NCI-H526 (cell line): ENCODE measurements at regions not wholly inside any gene's neighbourhood (a gene's known extent, or its start where the extent isn't known, plus 50 kb on each side); places are given as distances from the start of the nearest gene placed in this dataset.

Source experiments
- DNase-seq, 2 experiments: peaks; one replicate each; lab custom pipeline; 2025; lab: John Stamatoyannopoulos, UW

DNA sequence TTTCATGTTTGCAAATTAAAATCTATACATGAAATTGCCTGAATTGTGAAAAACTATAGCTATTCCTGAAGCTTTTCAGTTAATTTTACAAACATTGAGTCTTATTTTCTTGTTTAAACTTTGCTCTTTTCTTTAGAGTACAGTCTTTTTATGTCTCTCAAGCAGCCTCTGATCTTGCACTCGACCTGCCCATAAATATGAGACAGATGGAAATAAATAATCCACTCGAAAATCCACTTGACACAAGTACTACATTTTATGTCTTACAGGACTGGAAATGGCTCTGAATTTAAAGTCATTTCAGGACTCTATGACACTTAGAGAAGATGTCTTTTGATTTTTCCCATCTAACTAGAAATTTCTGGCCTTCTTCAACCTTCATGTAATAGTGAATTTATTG is 283.8 kb downstream of the USP25 start:
- no peak for DNase-seq

DNA sequence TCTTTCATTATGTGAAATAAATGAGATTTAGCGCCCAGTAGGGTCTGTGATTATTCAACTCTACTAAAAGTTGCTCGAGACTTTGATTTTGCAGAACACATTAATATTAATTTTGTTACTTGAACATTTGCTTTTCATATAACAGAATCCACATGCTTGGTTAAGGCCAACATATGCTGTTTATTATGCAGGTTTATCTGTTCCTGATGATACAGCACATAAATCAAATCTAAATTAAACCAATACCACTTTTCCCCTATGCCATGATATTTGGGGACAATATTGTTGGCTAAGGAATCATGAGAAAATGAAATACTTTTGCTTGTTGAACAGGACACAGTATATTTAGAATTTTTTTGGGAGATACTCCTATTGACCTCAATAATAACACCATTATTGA is 291.1 kb downstream of the USP25 start:
- DNase-seq = no peak

DNA sequence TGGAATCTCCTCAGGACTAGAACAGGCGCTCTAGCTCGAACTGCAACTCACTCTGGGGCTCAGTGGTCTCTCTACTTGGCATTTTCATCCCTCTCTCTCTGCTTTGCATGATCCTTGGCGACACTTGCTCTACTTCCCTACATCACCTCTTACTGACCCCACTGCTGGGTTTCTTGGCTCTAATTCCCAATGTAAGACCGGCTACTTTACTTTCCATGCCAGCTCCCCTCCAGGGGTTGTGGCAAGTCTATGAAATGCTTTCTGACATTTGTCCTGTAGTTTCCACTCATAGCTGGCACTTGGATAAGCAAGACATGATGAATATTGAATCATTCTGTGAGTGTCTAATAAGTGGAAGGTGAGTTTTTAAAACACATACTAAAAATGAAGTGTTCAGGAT is 292.3 kb downstream of the USP25 start:
- DNase-seq = no peak

DNA sequence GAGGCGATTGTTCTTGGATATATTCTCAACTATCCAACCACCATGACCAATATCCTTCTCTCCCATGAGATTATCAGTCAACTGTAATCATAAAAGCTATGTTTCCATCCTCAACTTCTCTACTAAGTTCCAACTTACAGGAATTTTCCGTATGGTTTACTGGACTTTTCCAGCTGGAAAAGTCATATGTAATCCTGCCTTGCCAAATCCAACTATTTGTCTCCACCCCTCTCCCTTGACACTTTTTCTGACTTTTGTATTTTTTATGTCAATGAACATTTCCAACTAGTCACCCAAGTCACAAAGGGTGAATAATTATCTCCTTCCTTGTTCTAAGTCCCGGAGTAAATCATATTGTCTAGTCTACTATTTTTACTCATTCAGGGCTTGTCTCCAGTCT is 293.1 kb downstream of the USP25 start:
- DNase-seq = no peak

DNA sequence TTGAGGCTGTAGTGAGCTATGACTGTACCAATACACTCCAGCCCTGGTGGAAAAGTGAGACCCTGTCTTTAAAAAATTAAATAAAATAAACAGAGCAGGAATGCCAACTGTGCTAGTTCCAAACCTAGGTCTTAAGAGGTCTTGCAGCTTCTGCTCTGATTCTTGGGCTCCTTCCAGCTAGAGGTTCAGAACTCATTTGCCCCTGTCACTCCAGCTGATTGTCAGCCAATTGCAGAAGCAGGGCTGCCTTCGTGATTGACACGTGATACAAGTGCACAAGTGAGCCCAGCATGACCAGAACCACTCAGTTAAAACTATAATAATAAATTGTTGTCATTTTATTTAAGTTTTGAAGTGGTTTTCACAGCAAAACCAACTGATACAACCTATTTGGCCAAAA is 298.4 kb downstream of the USP25 start:
- DNase-seq = no peak

DNA sequence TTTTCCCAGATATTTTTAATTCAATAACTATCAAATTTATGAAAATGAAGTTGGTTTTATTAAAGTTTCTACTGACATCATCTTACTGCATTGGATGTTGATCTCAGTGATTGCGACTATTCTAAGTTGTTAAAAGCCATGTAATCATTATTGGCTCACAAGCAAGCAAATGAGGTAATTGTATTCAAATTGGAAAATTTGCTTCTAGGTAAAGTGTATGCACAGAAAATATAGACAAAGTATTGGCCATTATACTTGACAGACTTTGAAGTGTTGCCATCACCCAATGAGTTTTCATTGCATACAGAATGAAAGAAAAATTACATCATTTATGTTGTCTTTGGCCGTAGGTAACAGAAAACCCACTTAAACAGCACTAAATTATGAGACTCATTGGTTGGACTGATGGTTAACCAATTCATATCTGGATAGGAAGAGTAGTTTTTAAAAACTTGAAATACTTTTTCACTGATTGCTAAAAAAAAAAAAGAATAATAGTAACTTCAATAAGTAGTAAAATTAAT is 299.2 kb downstream of the USP25 start:
- peak in 1 of 2 experiments; percentile 5 for DNase-seq

DNA sequence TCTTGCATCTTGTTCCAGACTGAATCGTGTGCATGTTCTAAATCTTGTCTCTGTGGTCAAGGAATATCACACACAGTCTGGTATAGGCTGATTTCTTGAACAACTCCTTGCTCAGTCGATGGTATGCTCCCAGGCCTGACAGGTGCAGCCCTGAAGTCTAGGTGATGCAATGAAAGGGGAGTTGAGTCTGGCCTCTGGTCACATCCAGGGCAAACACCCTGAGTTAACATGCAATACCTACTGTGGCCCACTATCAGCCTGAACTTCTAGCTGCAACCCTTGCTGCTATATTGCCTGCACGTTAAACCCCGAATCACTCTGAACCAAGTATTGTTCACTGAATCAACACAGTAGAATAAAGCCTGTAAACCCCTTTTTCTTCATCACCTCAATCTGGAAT is 303.4 kb downstream of the USP25 start:
- DNase-seq = no peak

DNA sequence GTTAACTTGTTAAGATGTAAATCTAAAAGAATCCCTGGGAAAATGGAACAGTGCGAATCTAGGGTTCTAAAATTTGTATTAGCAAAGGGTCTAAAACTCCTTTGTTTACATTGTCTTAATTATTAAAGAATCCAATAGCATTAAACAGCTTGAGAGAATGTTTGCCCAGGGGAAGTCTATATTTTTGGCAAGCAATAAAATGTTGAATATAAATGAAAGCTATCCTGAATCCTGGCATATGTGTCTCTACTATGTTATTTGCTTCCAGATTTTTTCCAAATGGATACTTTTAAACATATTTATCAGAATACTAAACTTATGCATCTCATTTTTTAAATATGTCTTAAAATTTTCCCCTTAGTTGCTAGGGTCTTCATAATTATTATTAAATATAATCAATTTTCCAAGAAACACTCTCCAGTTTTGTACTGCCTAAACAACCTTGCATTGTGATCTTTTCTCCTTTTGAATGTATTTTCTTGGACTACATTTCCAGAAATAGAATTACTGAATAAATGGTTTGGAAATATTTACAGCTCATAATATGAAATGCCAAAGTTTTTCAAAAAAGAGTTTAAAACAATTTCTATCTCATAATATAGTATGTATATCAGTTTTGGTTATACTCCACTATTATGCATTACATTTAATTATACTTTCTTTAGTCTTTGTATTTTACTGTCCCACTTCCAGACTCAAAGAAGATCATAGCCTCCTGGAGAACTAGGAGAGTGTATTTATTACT is 304.8 kb downstream of the USP25 start:
- no peak for DNase-seq

DNA sequence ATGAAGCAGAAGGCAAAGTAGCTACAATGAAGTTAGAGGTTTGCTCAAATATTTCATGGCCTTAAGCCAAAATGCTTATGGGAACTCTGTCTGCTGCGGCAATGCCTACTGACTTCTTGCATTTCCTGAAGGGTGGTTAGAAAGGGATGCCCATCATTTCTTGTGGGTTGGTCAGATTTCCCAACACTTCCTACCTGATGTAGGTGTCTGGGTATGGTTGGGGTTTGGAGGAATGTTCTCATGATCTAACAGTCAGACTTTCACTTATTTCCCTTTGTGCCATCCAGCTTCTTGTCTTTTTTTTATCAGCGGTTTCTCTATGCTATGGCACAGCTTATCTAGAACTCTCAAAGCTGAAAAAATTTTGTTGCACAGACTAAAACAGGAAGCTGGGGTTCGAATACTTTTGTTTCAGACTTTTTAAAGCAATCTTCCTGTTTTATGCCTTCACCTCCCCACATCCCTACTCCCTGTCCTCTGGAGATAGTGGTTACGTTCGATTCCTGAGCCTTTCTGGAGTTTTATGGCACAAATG is 307.7 kb downstream of the USP25 start:
- DNase-seq = no peak

DNA sequence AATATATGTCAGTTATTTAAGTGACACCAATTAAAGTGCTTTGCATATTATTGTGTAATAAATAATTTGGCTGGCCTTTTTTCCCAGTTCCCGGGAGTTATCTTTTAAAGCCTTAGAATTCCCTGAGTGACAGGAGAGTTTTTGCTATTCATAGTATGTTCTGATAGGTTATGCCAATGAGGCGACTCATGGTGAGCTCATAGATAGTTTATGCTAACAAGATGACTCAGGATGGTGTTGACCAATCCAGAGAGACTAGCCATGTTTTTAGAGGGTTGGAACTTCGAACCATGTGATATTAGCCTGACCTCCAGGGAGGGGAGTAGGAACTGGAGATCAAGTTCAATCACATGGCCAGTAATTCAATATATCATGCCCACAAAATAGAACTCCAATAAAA is 310.8 kb downstream of the USP25 start:
- DNase-seq = no peak

DNA sequence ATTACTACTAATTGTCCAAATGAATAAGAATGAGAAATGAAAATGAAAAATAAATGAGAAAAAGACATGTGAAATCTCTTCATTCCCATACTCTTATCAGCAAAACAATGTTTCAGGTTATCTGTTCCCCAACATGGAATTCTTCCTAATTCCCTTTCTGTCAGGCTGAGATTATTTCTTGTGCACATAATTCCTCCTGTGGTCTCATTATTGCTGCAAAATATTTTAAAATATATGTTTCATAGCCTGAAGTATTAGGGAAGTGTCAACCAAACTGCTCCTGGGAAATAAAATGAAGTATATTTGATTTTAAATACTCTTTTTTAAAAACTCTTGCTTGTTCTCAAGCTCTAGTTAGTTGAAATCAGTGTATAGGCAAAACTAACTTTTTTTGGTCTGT is 314.9 kb downstream of the USP25 start:
- no peak for DNase-seq

DNA sequence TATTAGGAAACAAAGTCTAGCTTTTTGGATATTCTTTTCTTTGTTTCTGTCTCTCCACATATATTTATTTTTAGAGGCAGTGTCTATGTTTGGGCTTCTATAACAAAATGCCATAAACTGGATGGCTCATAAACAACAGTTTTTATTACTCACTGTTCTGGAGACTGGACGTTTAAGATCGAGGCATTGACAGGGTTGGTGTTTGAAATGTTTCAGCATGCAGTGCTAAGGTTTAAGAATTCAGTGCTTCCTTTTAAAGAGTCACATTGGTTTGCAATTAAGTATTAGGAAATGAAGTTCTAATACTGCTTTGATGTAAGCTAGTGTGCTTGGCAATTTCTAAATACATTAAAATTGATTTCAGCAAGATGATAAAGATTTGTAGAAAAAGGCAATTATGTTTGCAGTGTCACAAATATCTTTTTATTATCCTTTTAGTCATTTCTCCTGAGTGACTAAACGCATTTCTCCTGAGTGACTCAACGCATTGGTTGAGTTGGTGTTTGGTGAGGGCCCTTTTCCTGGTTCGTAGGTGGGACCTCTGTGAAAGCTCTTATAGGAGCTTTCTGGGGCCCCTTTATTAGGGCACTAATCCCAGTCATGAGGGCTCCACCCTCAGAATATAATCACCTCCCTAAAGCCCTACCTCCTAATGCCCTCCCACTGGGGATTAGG is 317.0 kb downstream of the USP25 start:
- no peak for DNase-seq

DNA sequence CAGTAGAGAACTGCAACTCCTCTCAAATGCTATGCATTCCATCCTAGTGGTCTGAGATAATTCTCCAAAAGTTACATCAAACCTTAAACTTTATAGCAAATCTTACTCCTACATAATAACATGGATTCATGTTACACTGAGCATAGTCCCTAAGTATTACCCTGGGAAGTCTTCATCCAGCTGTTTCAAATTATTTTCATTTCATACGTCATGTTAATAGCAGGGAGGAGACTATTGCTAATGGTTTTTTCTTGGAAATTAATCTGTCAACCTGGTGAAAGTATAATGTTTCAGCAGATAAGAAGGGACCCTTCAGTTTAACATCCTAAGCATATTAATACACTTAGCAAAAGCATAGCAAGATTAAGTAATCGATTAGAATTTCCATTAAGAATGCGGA is 318.1 kb downstream of the USP25 start:
- no peak for DNase-seq

DNA sequence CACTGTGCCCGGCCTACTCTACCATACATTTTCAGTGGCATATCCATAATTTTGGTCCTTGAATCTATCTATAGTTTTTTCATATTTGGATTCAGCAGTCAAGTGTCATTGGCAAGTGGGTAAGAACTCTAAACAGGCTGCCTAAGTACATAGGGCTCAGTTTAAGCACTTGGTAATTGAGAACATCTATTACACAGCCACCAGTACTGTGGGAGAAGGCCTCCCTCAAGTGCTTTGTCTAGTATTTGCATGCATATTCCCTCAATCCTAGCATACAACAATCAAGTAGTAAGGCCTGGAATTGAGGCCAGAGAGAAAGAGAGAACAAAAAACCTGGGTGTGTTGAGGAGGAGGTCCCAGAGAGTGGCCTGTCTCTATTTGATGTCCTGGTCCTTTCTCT is 325.2 kb downstream of the USP25 start:
- peak; percentile 36 to 56 for DNase-seq

DNA sequence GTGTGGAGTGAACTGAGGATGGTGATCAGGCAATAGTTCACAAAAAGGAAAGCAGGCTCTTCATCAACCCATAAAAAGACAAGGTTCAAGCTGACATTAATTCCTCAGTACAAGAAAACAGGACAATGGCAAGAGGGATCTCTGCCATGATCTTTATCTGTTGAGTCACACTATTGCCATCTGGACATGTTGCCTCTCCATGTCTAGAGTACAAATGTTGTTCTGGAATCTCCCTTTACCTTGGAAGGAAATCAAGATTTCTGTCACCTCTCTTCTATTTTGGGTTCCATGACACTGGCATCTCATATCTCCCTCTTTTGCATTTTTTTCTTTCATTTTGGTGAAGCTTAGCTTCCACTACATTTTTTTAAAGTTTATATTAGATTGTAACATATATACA is 329.1 kb downstream of the USP25 start:
- DNase-seq = no peak

DNA sequence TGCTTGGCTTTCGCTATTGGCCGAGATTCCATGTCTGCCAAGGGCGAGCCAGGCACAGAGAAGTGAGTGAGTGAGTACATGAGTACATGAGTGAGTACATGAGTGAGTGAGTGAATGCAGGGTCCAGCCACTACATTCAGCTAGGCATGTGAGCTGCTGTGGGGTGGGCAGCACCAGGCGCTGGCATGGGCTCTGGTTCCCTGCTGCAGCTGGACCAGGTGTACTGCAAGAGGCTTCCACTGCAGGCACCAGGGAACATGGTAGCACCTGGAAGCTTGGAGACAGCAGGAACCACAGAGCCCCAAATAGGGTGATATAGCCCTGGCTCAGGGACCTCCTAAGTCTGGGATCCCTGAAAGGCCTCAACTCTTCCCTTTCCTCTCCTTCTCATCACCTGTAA is 330.2 kb downstream of the USP25 start:
- no peak for DNase-seq

DNA sequence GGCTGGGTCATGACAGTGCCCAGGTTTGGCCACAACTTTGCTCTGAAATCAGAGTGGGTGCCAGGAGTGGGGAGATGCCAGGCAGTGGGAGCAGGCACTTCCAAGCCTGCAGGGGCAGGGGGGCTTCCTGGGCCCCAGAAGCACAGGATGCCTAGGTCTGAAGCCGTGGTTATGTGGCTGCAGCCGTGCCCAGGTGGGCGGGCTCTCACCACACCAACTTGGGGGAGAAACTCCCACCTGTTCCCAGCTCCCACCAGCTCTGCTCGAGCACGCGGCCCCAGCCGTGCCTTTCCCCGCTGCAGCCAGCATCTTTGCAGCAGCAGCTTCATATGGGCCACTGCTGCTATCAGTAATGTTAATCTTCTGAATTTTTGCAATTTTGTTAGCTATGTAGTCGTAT is 331.4 kb downstream of the USP25 start:
- no peak for DNase-seq

DNA sequence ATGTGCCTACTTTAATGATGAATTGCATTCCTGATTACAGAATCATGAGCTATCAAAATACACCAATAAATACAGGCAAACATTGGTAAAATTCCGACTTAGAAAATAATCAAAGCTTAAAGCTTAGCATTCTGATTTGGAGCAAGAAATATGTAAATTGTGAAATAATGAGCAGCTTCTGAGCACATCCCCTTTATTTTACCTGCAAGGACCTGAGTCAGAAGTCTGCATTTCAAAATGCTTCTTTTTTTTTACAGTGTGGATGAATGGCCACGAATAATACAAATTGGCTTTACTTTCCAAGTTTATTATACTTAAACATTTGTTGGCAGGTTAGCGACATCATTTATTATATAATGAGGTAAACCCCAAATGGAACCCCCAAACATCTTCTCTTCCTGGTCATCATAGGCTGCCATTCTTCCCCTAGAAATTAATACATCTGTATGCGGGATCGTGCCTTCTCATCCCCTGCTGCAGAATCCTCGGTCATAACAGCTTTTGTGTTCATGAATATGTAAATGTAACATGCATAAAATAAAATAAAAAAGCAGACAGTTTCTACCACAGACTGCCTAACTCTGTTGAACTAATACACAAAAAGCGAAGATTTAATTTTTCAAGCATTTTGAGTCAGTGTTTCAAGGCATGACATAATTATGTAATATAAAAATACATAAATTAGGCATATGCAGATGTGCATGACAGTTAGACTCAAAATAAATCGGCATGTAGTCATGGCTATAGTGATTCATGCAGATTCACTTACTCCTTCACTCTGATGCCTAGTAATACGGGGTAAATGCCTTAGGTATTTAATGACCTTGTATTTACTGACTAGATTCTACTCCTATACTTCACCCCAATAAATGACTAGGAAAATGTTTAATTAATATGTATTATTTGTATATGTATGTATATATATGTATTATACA is 339.7 kb downstream of the USP25 start:
- DNase-seq = peak; percentile 48 to 71

DNA sequence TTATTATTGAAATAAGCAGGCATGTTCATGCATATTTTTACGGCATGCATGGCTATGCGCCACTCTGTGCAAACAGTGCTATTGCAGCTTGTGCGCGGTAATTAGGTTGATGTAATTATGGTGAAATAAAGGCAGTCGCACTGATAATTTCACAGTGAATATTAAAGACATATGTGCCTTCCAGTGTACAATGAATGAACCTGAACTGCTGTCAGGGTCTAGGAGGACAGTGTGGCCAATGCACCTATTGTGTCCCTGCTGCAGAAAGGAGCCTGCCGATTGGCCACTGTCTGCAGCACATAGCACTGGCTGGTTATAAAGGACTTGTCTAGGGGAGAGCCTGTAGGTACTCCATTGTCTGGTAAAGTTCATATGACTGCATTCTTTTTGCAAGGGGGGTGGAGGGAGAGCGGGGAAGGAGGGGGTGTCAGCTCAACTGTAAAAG is 340.4 kb downstream of the USP25 start:
- peak; percentile 74 to 76 for DNase-seq

DNA sequence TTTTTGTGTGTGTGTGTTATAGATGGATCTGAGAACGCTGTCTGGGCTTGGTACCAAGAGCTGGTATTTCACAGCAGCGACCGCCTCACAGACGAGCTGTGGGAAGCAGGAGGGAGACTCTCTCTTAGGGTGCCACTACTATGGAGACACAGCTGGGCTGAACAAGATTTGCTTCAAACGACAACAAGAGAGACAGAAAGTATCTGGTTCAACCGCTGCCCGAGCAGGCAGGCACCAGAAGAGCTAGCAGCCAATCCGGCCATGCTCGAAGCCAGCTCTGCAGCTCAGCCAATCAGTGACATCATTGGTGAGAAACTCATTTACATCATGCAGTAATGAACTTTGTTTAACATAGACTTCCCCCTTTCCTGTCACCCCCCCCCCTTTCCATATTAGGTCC is 341.3 kb downstream of the USP25 start:
- DNase-seq = peak; percentile 87 to 89

DNA sequence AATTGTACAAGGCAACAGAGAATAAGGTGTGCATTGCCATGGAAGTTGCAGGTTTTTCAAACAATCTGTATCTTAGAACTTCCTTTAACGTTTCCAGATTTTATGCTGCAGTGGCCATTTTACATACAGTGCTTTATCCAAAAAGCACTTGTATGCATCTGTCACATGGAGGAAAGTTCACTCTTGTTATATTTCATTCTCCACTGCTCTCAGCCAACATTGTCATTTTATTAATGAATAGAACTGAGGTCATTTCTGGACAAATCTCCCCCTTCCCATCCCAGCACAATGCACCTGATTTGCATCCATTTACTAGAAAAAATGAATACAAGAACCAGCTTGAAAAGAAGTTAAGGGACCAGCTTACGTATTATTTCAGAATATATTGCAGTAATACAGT is 342.0 kb downstream of the USP25 start:
- DNase-seq = peak; percentile 60 to 70

DNA sequence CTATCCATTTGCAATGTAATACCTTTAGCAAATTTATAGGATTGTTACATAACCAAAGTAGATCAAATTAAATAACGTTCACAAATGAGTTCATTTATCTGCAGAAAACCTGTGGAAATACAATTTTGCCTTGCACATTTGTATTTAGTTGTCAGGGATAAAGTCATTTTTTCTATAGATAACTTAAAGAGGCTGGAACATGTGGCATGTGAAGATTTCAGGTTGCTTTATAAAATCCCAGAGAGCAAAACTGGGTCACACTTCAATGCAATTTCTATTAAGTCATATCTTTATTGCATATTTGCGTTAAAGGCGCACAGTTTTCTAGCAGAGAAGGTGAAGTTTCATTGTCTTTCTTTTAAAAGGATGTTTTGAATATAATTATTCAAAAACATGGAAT is 342.4 kb downstream of the USP25 start:
- peak in 1 of 2 experiments; percentile 25 for DNase-seq
